ENCODE measurements at regions not wholly inside any gene's neighbourhood (a gene's known extent, or its start where the extent isn't known, plus 50 kb on each side); places are given as distances from the start of the nearest gene placed in this dataset. TPM values are rescaled to one million over a fixed set of nuclear protein-coding genes. Genes with fewer than 3 reads are reported as not detected.

- H3K27ac ChIP-seq (ENCODE audit: low read length, poor library complexity, severe bottlenecking), result no peak overlapping the region
- H2BK15ac ChIP-seq (ENCODE audit: low read depth, poor library complexity, severe bottlenecking), result no peak overlapping the region
- H3K4me2 ChIP-seq (ENCODE audit: low read length, poor library complexity, severe bottlenecking), result no peak overlapping the region
- H3K14ac ChIP-seq (ENCODE audit: low read length in 2 of 2), result no peak overlapping the region
- no peak overlapping the region for H4K91ac ChIP-seq (ENCODE audit: low read length)
- no peak overlapping the region for H2AK5ac ChIP-seq (ENCODE audit: low read length, severe bottlenecking)
- H4K8ac ChIP-seq (ENCODE audit: low read length), result no peak overlapping the region
- no peaks in the 10 kb centered on the region for H3K4me1 ChIP-seq (ENCODE audit: control insufficient read depth, insufficient read depth, low read depth, low read length)
- no peak overlapping the region for H2BK5ac ChIP-seq (ENCODE audit: low read depth, low read length, poor library complexity, severe bottlenecking)
- DNase-seq, result no peak
- H3K4ac ChIP-seq (ENCODE audit: low read depth in 1 of 2, low read length in 2 of 2), result no peak overlapping the region
- no peak overlapping the region for H3K23ac ChIP-seq (ENCODE audit: low read length in 2 of 2)
- no peak overlapping the region for H3K4me3 ChIP-seq (ENCODE audit: insufficient read depth in 1 of 2, low read depth in 1 of 2, low read length in 2 of 2)
- H2AFZ ChIP-seq (ENCODE audit: low read depth, low read length), result no peak overlapping the region
- 92% methylated on average over 6 of the region's 6 CpGs for WGBS
- no peaks in the 10 kb centered on the region for H3K9me3 ChIP-seq (ENCODE audit: control insufficient read depth, low read length)
- H3K9ac ChIP-seq (ENCODE audit: low read length), result no peak overlapping the region
- H3K79me1 ChIP-seq (replicated peaks; ENCODE audit: low read length, poor library complexity, severe bottlenecking), result no peaks in the 10 kb centered on the region
- no peak overlapping the region for H3K18ac ChIP-seq (ENCODE audit: low read depth in 1 of 2, low read length in 2 of 2)
- H3K36me3 ChIP-seq (ENCODE audit: control insufficient read depth in 1 of 2, insufficient read depth in 2 of 2, low read depth in 1 of 2, low read length in 2 of 2), result no peaks in the 10 kb centered on the region
- H3K27me3 ChIP-seq (ENCODE audit: control insufficient read depth in 1 of 2, insufficient read depth in 1 of 2, low read length in 2 of 2), result no peaks in the 10 kb centered on the region
- H2BK12ac ChIP-seq (ENCODE audit: low read length in 2 of 2), result no peak overlapping the region
- H2BK120ac ChIP-seq (ENCODE audit: low read depth, low read length), result no peak overlapping the region
These were observed 50.3 kb upstream of the BTBD3 start for GRCh38 chr20:11867291-11867919.

Small RNA genes in the stretch of these regions (small RNA-seq; reads per million reads assigned to genes)
- gene AL080274.1 (ENCODE audit: low read depth) (not detected), gene RN7SKP111 (ENCODE audit: low read depth) (not detected)

Data from mesenchymal stem cell (in vitro differentiated cells and primary cell).